NCI-H1105 treated with DMSO at 0.1 percent for 48 hours (cell line): ENCODE measurements at regions not wholly inside any gene's neighbourhood (a gene's known extent, or its start where the extent isn't known, plus 50 kb on each side); places are given as distances from the start of the nearest gene placed in this dataset.

ENCODE experiments used
- DNase-seq: peaks from one replicate; lab custom pipeline; 2025; lab: John Stamatoyannopoulos, UW

DNA sequence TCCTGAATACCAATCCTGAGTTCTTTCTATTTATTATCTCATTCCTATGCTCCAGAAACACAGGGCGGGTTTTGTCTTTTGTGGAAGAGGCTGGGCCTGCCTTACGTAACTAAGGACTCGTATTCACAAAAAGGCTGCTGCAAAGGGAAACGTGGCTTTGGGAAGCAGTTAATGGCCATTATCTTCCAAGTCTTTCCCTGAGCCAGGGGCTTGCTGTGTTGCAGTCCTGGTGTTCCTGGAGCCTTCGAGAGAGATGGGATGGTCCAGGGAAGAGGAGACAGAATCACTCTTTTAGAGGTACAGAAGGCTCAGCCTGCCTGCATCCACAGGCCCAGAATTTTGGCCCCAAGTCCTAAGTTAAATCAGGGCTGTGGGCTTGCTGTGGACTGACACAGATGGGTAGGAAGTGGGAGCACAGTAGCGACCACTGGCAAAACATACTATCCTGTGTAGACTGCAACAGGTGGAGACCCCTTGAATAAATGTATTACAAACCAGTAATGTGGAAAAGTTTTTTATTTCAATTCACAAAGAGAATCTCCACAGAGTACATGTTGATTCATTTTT, 139.4 kb upstream of the ST6GAL2 start:
- DNase-seq: no peak

DNA sequence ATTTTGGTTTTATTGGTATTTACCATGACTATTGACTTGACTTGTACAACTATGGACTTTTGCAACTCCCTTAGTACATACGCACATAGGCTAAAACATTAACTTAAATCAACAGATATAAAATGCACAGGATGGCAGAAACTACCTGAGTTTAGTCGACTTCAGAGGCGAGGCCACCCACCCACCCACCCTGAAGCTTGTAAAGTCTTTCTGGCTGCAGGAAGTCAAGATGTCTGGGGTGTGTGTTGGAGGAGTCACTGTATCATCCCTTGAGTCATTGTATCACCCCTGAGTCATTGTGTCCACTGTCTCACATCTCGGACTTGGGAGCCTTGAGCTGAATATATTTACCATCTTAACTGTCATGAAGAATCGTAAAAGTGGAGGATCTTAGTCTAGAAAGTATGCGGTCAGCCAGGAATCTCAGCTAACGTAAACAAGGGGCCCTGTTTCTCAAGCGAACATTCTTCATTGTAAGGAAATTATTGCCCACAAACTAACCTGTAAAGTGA, 140.0 kb upstream of the ST6GAL2 start:
- no peak for DNase-seq

DNA sequence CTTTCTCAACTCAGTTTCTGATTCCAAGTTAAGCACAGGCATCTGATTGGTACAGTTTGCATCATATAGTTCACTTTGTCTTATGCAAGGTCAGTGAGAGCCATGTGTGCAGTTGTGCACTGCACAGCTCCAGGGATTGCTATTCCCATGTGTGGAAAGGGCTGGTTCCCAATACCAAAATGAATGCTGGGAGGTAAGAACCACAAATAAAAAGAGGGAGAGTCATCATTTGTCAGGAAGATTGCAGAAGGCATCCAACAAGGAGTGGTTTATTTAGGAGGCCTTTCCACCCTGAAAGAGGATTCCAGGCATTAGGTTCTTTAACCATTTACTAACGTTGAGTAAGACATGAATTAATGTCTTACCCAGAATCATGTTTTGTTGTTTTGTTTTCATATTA, 141.2 kb upstream of the ST6GAL2 start:
- no peak for DNase-seq

DNA sequence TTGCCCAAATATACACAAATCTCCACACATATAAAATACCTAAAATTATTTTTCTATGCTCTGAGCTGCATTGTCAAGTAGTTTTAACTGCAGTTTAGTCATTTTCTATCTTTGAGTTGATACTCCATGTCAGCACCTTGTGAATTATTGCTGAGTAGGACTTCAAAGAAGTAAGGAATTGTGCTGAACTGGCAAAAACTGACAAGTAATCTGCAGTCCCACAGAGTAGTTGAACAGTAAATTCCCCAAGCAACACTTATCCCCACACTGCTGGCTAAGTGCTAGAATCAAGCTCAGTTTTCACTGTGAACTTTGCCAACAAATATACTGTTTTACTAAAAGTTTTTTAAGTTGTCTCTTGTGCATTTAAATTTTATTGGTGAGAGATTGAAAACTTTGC, 141.8 kb upstream of the ST6GAL2 start:
- no peak for DNase-seq

DNA sequence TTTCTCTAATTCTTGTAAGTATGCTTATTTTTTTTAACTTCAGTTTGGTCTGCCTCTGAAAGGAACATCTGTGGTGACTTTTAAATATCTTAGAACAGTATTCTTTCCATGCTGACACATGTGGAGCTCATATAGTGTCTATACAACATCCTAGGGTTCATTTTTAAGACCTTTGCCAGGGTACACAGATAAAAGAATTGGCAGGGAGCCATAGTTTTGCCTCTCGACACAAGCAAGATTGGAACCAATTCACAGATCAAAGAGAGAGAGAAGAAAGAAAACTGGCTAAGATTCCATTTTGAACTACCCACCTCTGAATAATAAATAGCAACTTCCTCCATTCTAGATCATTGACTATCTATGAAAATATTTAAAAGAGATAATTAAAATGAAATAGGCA, 142.7 kb upstream of the ST6GAL2 start:
- peak; percentile 53 for DNase-seq

DNA sequence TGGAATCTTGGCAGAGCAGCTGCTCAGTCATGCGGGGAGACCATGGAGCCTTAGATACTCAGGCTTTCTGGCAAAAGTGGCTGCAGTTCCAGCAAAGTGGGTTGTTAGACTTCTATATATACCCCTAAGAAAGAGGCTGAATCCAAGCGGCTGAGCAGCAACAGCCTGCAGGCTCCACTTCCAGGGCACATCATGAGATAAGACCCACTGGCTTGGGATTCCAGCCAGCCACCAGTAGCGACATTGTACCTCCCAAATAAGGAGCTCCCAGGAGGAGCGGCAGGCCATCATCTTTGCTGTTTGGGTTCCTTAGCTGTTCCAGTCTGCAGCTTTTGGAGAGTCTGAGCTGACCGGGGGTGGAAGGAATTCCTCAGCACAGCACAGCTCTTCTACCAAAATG, 150.3 kb upstream of the ST6GAL2 start:
- no peak for DNase-seq

DNA sequence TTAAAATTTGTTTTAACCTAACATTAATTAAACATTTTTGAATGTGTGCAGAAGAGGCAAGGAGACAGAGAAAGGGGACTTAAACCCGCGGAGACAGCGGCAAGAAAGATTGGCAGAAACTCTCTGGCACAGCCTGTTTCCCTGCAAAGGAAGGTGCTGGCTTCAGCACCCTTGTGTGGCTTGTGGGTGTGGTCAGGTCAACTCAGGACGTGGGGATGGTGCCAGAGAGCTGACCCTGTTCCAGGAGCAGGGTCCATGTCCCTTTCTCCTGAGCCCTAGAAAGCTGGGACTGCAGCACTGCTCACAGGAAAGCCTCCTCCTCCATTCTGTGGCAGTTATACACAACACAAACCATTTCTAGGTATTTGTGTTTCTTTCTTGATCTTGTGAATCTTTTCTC, 176.2 kb upstream of the ST6GAL2 start:
- no peak for DNase-seq

DNA sequence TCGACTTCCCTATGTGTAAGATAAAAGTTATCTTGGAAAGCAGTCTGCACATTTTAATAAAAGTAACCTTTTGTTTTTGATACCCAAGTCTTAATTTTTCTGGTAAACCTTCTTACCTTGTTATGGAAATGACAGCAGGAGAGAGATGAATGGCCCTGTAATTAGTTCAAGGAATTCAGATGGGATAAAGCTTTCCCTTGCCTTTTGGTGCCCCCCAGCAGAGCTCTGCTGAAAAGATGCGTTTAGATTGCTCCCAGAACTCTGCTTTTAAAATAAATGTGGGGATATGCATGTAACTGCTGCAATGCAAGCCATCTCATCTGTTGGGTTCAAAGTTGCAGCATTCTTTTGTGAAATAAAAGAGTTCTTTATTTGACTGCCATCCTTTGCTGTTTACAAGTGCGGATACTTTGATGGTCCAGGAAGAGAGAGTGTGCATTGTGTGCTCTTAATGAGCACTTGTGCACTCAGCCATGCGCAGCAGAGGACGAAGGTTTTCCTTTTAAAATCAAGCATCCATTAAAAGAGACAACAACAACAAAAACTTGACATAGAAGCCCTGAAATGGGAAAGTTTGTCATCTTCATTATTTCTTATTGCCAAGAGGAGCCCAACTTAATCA, 176.7 kb upstream of the ST6GAL2 start:
- peak; percentile 64 for DNase-seq

DNA sequence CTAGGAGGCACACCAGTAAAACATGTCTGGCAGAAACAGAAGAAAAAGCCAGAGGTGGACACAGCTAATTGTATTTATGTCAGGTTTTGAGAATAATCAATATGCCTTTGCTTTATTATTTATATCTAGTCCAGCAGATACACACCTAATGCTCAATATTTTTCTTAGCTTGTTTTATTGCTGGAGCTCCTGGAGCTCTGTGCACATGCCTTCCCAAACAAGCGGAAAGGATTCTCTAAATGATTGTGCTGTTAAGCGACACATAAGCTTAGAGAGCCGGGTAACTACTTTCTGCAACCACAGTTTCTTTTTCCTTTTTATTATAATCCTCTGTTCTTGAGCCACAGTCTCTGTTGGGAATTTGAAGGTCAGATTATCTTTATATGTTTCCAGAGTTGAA, 177.3 kb upstream of the ST6GAL2 start:
- DNase-seq: no peak

DNA sequence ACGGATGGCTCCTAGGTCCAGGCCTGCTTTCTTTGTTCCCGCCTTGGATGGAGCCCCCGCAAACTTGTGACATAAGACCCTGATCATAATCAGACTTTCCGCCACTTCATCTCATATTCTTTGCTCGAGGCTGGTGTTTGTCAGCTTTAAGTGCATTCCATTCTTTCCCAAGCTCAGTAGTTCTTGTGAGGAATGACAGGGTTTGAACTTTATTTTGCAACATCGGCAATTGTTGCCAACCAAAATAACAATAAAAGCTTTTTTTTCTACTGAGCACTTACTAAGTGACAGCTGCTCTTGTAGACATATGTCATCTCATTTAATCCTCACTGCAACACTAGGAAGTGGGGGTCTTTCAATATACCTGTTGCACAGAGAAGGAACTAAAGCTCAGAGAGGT, 178.8 kb upstream of the ST6GAL2 start:
- DNase-seq: no peak

DNA sequence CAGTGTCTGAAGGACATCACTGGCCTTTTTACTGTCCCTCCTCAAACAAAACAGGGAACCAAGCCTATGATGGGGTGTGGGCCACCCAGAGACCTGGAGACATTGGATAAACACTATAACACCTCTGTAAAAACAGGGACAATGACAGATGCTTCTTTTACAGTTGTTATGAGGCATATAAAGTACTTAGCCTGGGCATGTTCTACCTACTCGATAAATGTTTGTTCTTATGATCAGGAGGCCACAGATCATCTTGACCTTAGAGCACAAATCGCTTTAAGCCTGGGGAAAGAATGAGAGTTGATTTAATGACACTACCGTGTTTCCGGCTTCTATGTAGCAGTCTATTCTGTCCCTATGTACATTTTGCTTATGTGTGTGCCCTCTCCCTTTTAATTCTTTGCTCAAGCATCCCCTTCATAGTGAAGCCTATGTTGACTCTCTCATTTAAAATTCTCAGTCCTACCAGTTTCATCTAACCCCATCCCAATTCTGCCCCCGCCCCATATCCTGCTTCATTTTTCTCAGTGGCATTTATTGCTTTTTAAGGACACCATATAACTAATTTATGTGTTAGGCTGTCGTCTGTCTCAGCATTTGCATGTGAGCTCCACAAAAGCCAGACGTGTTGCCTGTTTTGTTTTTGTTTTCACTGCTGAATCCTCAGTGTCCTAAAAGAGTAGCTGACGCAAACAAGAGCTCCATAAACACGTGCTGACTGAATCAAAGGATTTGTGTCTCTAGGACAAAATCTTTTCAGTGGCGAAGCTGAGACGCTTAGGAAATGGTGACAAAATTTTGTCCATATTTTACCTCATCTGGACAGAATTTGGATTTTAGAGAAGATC, 182.3 kb upstream of the ST6GAL2 start:
- DNase-seq: no peak

DNA sequence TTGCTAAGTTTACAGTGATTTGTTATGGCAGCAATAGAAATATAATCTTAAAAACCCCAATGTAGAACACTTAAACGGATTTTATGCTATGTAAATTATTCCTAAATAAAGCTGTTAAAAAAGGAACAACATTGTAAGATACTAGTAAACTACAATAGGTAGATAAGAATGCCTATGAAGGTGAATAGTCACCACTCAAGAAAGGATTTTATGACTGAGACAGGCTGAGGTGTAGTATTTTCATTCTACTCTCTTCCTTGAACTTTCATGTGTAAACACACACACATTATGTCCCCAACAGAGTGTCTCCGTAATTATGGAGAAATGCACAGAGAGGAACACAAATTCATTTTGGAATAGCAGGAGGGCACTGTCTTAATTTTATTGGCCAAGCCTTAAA, 183.9 kb upstream of the ST6GAL2 start:
- DNase-seq: no peak

DNA sequence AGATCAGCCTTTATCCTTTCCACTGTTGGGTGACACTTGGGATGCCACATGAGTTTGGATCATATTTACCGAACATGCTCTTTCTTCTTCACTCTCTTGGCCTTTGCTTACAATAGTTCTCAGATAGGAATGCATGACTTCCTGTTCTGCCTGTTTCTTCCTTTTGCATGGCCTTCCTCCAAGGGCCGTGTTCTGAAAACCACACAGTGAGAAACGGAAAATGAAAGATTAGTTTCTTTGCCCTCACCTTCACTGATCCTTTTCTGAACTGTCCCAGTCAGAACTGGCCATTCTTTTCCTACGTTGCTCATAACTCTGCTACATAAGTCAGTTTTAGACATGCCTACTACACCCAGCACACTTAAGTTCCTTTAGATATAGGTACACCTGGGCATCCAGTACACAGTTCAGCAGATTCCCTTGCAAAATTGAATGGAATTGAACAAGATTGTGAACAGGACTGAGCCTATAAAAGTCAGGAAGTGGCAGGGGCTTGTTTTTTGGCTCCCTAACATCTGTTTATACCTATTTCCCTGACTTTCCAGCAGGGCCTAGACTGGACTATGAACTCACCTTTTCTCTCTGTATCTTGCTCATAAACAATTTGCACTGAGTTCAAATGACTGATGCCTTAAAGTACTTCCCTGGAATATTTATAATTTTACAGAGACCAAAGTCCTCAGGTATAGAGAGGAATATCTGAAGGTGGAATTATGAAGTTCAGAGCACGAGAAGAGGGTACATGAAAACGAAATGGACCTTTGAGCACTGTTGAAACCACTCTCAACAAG, 186.4 kb upstream of the ST6GAL2 start:
- no peak for DNase-seq

DNA sequence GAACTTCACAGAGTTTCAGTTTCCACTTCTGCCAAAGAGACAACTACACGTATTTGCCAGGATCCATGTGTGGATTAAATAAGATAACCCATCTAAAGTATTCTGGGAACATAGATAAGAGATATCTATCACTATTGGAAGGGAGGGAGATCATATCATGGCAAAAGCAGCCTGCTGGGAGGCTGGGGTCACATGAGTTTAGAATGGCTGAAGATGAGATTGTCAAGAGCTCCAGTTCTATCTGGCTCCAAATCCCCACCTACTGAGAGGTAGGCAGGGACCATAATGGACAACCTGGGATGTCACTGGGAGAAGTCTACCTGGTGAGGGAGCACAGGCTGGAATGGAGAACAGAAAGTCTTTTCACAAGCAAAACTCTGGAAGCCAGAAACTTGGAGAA, 192.6 kb upstream of the ST6GAL2 start:
- DNase-seq: no peak

DNA sequence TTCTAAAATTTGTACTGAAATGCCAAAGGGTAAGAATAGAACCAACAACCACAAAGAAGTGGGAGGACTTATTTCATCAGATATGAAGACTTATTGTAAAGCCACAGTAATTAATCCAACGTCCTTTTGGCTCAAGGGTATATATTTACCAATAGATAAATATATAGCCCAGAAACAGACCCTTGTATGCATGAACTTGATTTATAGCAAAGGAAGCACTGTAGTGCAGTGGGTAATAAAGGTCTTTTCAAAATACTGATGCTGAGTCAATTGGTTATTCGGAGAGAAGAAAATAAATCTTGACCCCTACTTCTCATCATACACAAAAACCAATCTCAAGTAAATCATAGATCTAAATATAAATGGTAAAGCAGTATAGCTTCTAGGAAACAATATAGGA, 200.5 kb upstream of the ST6GAL2 start:
- DNase-seq: no peak

DNA sequence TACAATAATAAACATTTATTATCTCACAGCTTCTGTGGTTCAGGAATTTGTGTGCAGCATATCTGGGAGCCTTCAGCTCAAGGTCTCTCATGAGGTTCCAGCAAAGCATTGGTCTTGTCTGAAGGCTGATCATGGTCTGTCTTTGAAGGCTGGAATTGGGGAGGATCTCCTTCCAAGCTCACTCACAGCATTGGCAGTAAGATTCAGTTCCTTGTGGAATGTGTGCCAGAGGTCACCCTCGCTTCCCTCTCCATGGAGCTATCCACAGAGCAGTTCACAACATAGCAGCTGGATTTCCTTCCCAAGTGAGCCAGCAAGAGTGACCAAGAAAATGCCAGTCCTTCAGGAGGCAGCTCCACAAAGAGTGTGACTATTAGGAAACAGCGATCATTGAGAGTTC, 202.2 kb upstream of the ST6GAL2 start:
- DNase-seq: no peak

DNA sequence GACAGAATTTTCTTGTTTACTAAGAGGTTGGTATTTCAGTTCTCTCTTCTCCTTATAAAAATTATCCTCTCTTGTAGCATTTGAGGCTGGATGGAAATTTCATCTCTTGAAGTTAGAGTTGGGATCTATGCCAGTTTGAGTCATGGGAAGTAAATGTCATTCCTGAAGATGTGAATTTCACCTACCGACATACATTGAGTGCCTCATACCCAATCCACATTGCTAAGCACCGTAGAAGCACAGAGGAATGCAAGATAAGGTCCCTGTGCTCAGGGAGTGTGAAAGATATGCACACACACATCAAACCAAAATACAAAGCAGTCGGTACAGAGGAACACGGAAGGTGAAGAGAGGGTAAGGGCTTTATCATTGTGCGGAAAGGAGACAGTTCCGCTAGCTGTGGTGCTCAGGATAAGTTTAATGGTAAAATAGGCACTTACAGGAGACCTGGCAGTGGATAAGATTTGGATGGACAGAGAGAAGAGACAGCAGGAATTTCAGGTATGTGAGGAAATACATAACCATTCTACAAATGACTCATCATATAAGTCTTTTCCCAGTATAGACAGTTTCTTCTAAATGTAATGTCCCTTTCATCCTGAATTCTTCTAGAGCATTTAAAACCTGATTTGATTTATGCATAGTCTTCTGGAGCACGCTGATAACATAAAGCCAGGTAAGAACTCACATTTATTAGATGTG, 205.3 kb upstream of the ST6GAL2 start:
- no peak for DNase-seq

DNA sequence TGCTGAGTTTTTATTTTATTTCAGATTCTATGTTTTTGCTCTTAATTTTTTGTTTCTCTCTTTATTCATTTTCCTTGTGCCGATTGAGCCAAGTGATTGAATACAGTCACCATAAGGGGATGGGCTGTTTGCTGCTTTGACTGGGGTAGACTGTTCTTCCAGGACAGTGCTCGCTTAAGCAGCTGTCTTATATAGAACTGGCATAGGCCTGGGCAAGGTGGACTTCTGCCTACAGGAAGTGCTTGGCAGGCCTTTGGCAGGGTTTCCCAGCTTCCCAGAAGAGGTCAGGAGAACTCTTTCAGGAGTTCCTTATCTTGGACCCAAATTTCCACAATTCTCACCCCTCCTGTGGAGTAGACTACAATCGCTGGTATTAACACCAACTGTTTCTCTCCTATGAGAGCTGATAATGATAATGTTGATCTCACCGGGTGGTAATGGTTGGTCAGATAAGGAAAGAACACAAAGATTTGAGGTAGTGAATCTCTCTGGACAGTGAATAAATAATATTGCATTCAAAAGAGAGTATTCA, 207.5 kb upstream of the ST6GAL2 start:
- DNase-seq: no peak

DNA sequence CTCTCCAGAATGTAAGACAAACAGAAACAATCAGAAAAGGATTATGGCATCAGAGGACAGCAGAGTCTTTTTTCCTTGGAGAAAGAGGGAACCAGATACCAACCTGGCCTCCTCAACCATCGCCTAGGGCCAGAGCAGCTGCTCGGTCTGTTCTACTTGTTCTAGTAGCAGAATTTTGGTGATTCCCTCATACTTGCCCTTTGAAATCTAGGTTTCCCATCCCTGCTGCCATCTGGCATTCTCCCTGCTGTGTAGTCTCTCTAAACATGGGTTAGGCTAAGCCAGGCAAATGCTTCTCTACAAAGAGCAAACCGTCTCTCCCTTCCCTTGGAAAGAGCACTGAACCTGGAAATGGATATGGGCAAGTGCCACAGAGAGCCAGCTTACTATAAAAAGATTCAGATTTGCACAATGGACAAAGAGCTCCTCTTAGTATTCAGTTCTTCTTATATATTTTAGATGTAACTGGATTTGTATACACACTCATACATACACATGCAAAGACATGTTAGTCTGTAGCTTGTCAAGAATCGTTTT, 208.6 kb upstream of the ST6GAL2 start:
- DNase-seq: no peak

DNA sequence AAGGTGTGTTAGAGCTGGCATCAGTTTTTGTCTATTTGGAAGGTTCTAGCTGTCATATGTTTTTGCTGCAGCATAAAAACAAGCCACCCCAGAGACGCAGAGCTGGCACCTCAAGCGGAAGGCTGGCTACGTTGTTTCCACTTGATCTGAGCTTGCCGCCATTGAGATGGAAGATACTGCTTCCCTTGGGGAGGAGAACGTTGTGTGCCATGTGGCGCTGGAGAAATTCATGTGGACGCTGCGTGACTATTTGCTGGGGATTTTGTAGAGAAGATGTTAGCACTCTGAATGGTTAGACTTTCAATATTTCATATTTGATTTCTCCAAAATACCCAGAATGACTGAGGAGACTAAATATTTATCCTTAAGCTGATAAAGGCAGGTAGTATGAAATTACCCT, 216.2 kb upstream of the ST6GAL2 start:
- no peak for DNase-seq

DNA sequence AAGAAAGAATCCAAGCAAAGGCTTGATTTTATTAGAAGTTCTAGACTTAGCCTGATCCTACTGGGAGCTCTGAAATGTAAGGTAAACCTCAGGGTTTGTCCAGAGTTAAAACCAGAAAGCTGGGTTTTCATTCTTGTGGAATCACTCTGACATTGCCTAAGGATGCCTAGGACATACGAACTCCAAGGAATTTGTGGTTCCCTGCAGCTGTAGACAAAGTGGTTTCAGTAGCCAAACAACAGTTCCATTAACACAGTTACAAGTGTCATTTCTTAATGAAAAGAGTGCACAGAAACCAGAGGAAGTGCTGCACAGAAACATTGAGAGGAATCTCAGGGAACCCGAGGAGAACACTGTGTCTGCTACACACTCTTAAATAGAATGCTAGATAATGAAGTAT, 221.4 kb upstream of the ST6GAL2 start:
- no peak for DNase-seq
